ENCODE measurements at regions not wholly inside any gene's neighbourhood (a gene's known extent, or its start where the extent isn't known, plus 50 kb on each side); places are given as distances from the start of the nearest gene placed in this dataset.

GRCh38 chr4:89486042-89486441, 178.4 kb upstream of the GPRIN3 start:
- Histone ChIP-seq H3K4ac (ENCODE audit: low read depth, low read length) (no peak overlapping the region), H3K79me2 (ENCODE audit: control insufficient read depth, insufficient read depth, low read length) (no peaks in the 10 kb centered on the region), H3K56ac (ENCODE audit: low read length) (no peak overlapping the region), H3K4me1 (ENCODE audit: control insufficient read depth, low read depth, low read length) (no peaks in the 10 kb centered on the region), H4K5ac (ENCODE audit: low read length) (no peak overlapping the region), H3K23ac (ENCODE audit: low read length) (no peak overlapping the region), H3K79me1 (ENCODE audit: low read length) (no peaks in the 10 kb centered on the region), H4K8ac (ENCODE audit: low read depth, low read length) (no peak overlapping the region), H3K4me2 (ENCODE audit: low read length) (no peak overlapping the region), H3K27ac (ENCODE audit: low read depth, low read length) (no peak overlapping the region), H3K4me3 (ENCODE audit: low read length) (no peak overlapping the region), H2BK120ac (ENCODE audit: low read depth, low read length) (no peak overlapping the region), H3K27me3 (ENCODE audit: insufficient read depth, low read length, poor library complexity) (no peaks in the 10 kb centered on the region), H3K18ac (ENCODE audit: low read length) (no peak overlapping the region), H3K9ac (ENCODE audit: low read length) (no peak overlapping the region), H2AK5ac (ENCODE audit: low read length) (no peak overlapping the region), H2BK15ac (replicated peaks; ENCODE audit: low read depth) (no peak overlapping the region), H2BK5ac (ENCODE audit: low read length) (no peak overlapping the region), H3K36me3 (ENCODE audit: control insufficient read depth, insufficient read depth, low read length) (no peaks in the 10 kb centered on the region)
- peak; percentile 21 for DNase-seq
- WGBS (ENCODE audit: extremely low coverage, insufficient coverage, low lambda C conversion rate): no CpG with 5 or more reads among the region's 3 CpGs

GRCh38 chr4:89483833-89484232, 176.2 kb upstream of the GPRIN3 start:
- Histone ChIP-seq H3K23ac (ENCODE audit: low read length) (no peak overlapping the region), H4K8ac (ENCODE audit: low read depth, low read length) (no peak overlapping the region), H3K36me3 (ENCODE audit: control insufficient read depth, insufficient read depth, low read length) (no peaks in the 10 kb centered on the region), H3K27me3 (ENCODE audit: insufficient read depth, low read length, poor library complexity) (no peaks in the 10 kb centered on the region), H2BK120ac (ENCODE audit: low read depth, low read length) (no peak overlapping the region), H2BK5ac (ENCODE audit: low read length) (no peak overlapping the region), H3K79me2 (ENCODE audit: control insufficient read depth, insufficient read depth, low read length) (no peaks in the 10 kb centered on the region), H3K9ac (ENCODE audit: low read length) (no peak overlapping the region), H3K56ac (ENCODE audit: low read length) (no peak overlapping the region), H3K27ac (ENCODE audit: low read depth, low read length) (no peak overlapping the region), H3K4me3 (ENCODE audit: low read length) (no peak overlapping the region), H3K4ac (ENCODE audit: low read depth, low read length) (no peak overlapping the region), H4K5ac (ENCODE audit: low read length) (no peak overlapping the region), H3K4me2 (ENCODE audit: low read length) (no peak overlapping the region), H3K4me1 (ENCODE audit: control insufficient read depth, low read depth, low read length) (no peaks in the 10 kb centered on the region), H2AK5ac (ENCODE audit: low read length) (no peak overlapping the region), H3K18ac (ENCODE audit: low read length) (no peak overlapping the region), H2BK15ac (replicated peaks; ENCODE audit: low read depth) (no peak overlapping the region), H3K79me1 (ENCODE audit: low read length) (no peaks in the 10 kb centered on the region)
- no CpG with 5 or more reads among the region's 2 CpGs for WGBS (ENCODE audit: extremely low coverage, insufficient coverage, low lambda C conversion rate)
- DNase-seq: no peak

GRCh38 chr4:89482926-89483595, 175.5 kb upstream of the GPRIN3 start:
- Histone ChIP-seq H3K79me1 (ENCODE audit: low read length) (no peaks in the 10 kb centered on the region), H3K4me3 (ENCODE audit: low read length) (no peak overlapping the region), H2BK120ac (ENCODE audit: low read depth, low read length) (no peak overlapping the region), H2AK5ac (ENCODE audit: low read length) (no peak overlapping the region), H4K8ac (ENCODE audit: low read depth, low read length) (no peak overlapping the region), H3K18ac (ENCODE audit: low read length) (no peak overlapping the region), H3K56ac (ENCODE audit: low read length) (no peak overlapping the region), H3K27ac (ENCODE audit: low read depth, low read length) (no peak overlapping the region), H3K36me3 (ENCODE audit: control insufficient read depth, insufficient read depth, low read length) (no peaks in the 10 kb centered on the region), H3K4ac (ENCODE audit: low read depth, low read length) (no peak overlapping the region), H3K4me1 (ENCODE audit: control insufficient read depth, low read depth, low read length) (no peaks in the 10 kb centered on the region), H3K4me2 (ENCODE audit: low read length) (no peak overlapping the region), H3K23ac (ENCODE audit: low read length) (no peak overlapping the region), H3K27me3 (ENCODE audit: insufficient read depth, low read length, poor library complexity) (no peaks in the 10 kb centered on the region), H4K5ac (ENCODE audit: low read length) (no peak overlapping the region), H3K79me2 (ENCODE audit: control insufficient read depth, insufficient read depth, low read length) (no peaks in the 10 kb centered on the region), H3K9ac (ENCODE audit: low read length) (no peak overlapping the region), H2BK5ac (ENCODE audit: low read length) (no peak overlapping the region), H2BK15ac (replicated peaks; ENCODE audit: low read depth) (no peak overlapping the region)
- DNase-seq: no peak
- WGBS (ENCODE audit: extremely low coverage, insufficient coverage, low lambda C conversion rate): no CpG with 5 or more reads among the region's 8 CpGs

DNA sequence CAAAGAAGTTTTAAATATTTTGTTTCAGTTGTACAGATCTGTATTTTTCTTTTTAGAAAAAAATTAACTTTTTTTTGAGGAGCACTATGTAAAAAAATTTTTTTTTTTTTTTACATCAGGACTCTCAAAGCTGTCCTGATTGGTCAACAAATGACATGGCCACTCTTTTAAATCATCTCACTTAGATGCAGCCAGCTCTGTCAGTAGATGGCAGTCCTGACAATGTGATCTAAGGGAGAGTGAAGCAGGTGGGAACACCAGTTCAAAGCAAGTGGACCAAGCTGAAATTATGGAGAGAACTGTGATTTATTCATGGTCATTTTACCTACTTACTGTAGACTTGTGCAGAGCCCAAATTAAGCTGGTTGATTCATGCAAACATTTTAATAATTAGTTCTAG, 174.7 kb upstream of the GPRIN3 start:
- H2BK120ac ChIP-seq (ENCODE audit: low read depth, low read length): no peak overlapping the region
- H3K4me3 ChIP-seq (ENCODE audit: low read length): no peak overlapping the region
- H3K4me2 ChIP-seq (ENCODE audit: low read length): no peak overlapping the region
- no peak overlapping the region for H4K5ac ChIP-seq (ENCODE audit: low read length)
- peak; percentile 88 for DNase-seq
- H2BK15ac ChIP-seq (replicated peaks; ENCODE audit: low read depth): no peak overlapping the region
- no peak overlapping the region for H3K4ac ChIP-seq (ENCODE audit: low read depth, low read length)
- H2AK5ac ChIP-seq (ENCODE audit: low read length): no peak overlapping the region
- H3K27ac ChIP-seq (ENCODE audit: low read depth, low read length): no peak overlapping the region
- no peaks in the 10 kb centered on the region for H3K4me1 ChIP-seq (ENCODE audit: control insufficient read depth, low read depth, low read length)
- H3K79me1 ChIP-seq (ENCODE audit: low read length): no peaks in the 10 kb centered on the region
- no peak overlapping the region for H3K18ac ChIP-seq (ENCODE audit: low read length)
- H3K9ac ChIP-seq (ENCODE audit: low read length): no peak overlapping the region
- H3K27me3 ChIP-seq (ENCODE audit: insufficient read depth, low read length, poor library complexity): no peaks in the 10 kb centered on the region
- H4K8ac ChIP-seq (ENCODE audit: low read depth, low read length): no peak overlapping the region
- H3K36me3 ChIP-seq (ENCODE audit: control insufficient read depth, insufficient read depth, low read length): no peaks in the 10 kb centered on the region
- no peak overlapping the region for H3K56ac ChIP-seq (ENCODE audit: low read length)
- no peaks in the 10 kb centered on the region for H3K79me2 ChIP-seq (ENCODE audit: control insufficient read depth, insufficient read depth, low read length)
- no peak overlapping the region for H2BK5ac ChIP-seq (ENCODE audit: low read length)
- H3K23ac ChIP-seq (ENCODE audit: low read length): no peak overlapping the region

GRCh38 chr4:89469930-89470375, 162.4 kb upstream of the GPRIN3 start:
- no peak for DNase-seq
- H2BK5ac ChIP-seq (ENCODE audit: low read length): no peak overlapping the region

DNA sequence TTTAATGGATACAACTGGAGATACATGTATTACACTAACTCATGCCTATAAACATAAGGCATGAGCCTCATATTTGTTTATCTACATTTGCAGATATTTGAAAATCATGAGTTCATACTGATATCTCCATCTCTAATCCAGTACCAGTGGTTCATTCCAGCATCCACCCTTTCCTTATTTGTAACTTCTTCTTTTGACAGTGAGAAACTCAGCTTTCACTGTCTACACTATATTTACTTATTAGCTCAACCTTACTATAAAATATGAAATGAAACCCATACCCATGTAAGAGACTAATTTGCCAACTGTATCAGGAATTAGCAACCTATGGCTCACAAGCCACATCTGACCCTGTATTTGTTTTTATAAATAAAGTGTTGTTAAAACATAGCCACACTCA, 161.9 kb upstream of the GPRIN3 start:
- no peak overlapping the region for H3K4ac ChIP-seq (ENCODE audit: low read depth, low read length)
- H2BK120ac ChIP-seq (ENCODE audit: low read depth, low read length): no peak overlapping the region
- no peak overlapping the region for H3K56ac ChIP-seq (ENCODE audit: low read length)
- no peak overlapping the region for H2BK5ac ChIP-seq (ENCODE audit: low read length)
- H3K18ac ChIP-seq (ENCODE audit: low read length): no peak overlapping the region
- no peak for DNase-seq
- no peak overlapping the region for H3K23ac ChIP-seq (ENCODE audit: low read length)
- H3K4me1 ChIP-seq (ENCODE audit: control insufficient read depth, low read depth, low read length): no peaks in the 10 kb centered on the region
- H3K36me3 ChIP-seq (ENCODE audit: control insufficient read depth, insufficient read depth, low read length): no peaks in the 10 kb centered on the region
- H3K4me2 ChIP-seq (ENCODE audit: low read length): no peak overlapping the region
- H4K5ac ChIP-seq (ENCODE audit: low read length): no peak overlapping the region
- no peaks in the 10 kb centered on the region for H3K79me1 ChIP-seq (ENCODE audit: low read length)
- H2BK15ac ChIP-seq (replicated peaks; ENCODE audit: low read depth): no peak overlapping the region
- no peaks in the 10 kb centered on the region for H3K27me3 ChIP-seq (ENCODE audit: insufficient read depth, low read length, poor library complexity)
- no peak overlapping the region for H3K27ac ChIP-seq (ENCODE audit: low read depth, low read length)
- H3K4me3 ChIP-seq (ENCODE audit: low read length): no peak overlapping the region
- no peak overlapping the region for H2AK5ac ChIP-seq (ENCODE audit: low read length)
- H4K8ac ChIP-seq (ENCODE audit: low read depth, low read length): no peak overlapping the region
- H3K79me2 ChIP-seq (ENCODE audit: control insufficient read depth, insufficient read depth, low read length): no peaks in the 10 kb centered on the region
- no peak overlapping the region for H3K9ac ChIP-seq (ENCODE audit: low read length)

More at GRCh38 chr4:89469930-89470375, 162.4 kb upstream of the GPRIN3 start:
- no peak overlapping the region for H3K23ac ChIP-seq (ENCODE audit: low read length)
- no peak overlapping the region for H2BK15ac ChIP-seq (replicated peaks; ENCODE audit: low read depth)
- no peak overlapping the region for H3K27ac ChIP-seq (ENCODE audit: low read depth, low read length)
- H4K5ac ChIP-seq (ENCODE audit: low read length): no peak overlapping the region
- H3K4me1 ChIP-seq (ENCODE audit: control insufficient read depth, low read depth, low read length): no peaks in the 10 kb centered on the region
- no peaks in the 10 kb centered on the region for H3K36me3 ChIP-seq (ENCODE audit: control insufficient read depth, insufficient read depth, low read length)
- WGBS (ENCODE audit: extremely low coverage, insufficient coverage, low lambda C conversion rate): no CpG with 5 or more reads among the region's 5 CpGs
- no peak overlapping the region for H2AK5ac ChIP-seq (ENCODE audit: low read length)
- no peak overlapping the region for H4K8ac ChIP-seq (ENCODE audit: low read depth, low read length)
- H3K79me1 ChIP-seq (ENCODE audit: low read length): no peaks in the 10 kb centered on the region
- no peak overlapping the region for H3K4me3 ChIP-seq (ENCODE audit: low read length)
- no peak overlapping the region for H2BK120ac ChIP-seq (ENCODE audit: low read depth, low read length)
- H3K9ac ChIP-seq (ENCODE audit: low read length): no peak overlapping the region
- H3K27me3 ChIP-seq (ENCODE audit: insufficient read depth, low read length, poor library complexity): no peaks in the 10 kb centered on the region
- no peak overlapping the region for H3K4me2 ChIP-seq (ENCODE audit: low read length)
- no peak overlapping the region for H3K4ac ChIP-seq (ENCODE audit: low read depth, low read length)
- no peaks in the 10 kb centered on the region for H3K79me2 ChIP-seq (ENCODE audit: control insufficient read depth, insufficient read depth, low read length)
- H3K56ac ChIP-seq (ENCODE audit: low read length): no peak overlapping the region
- H3K18ac ChIP-seq (ENCODE audit: low read length): no peak overlapping the region

Measured in mesendoderm (in vitro differentiated cells).